Esophagus squamous epithelium (tissue), 4 donors: ENCODE measurements at regions not wholly inside any gene's neighbourhood (a gene's known extent, or its start where the extent isn't known, plus 50 kb on each side); places are given as distances from the start of the nearest gene placed in this dataset.

Experiments used
- CTCF ChIP-seq, 6 experiments: fragments of 450-650 bp in 4 of 6; fragments of 200-600 bp in 2 of 6; sonication (generic) in 2 of 6; IDR thresholded peaks; one replicate each; pipeline ENCODE4 v1.5.1; 2016 to 2019; ENCODE audit warnings: antibody characterized with exemption in 6 of 6, mild to moderate bottlenecking in 4 of 6, moderate library complexity in 4 of 6
- POLR2A ChIP-seq, 4 donors: fragments of 450-650 bp; IDR thresholded peaks; one replicate each; pipeline ENCODE4 v1.6.1; 2017; ENCODE audit warnings: antibody characterized with exemption in 4 of 4, mild to moderate bottlenecking in 4 of 4, moderate library complexity in 3 of 4

- TF ChIP-seq CTCF (IDR thresholded peaks at IDR 0.05) (no peak), POLR2A (IDR thresholded peaks at IDR 0.05) (no peak)
Measured at GRCh38 chr14:98364961-98365360, 907.0 kb downstream of the BCL11B start.
